SK-N-SH (cell line): ENCODE measurements at regions not wholly inside any gene's neighbourhood (a gene's known extent, or its start where the extent isn't known, plus 50 kb on each side); places are given as distances from the start of the nearest gene placed in this dataset.

Experiments used
- POLR2AphosphoS5 ChIP-seq: IDR thresholded peaks from 2 replicates; pipeline ENCODE4 v1.6.1; 2012; ENCODE audit warnings: low read depth, low read length
- SMC3 ChIP-seq: IDR thresholded peaks from 2 replicates; pipeline ENCODE4 v1.6.1; 2012; ENCODE audit warnings: low read depth, low read length, improper control_type of control experiment
- TCF12 ChIP-seq: IDR thresholded peaks from 2 replicates; pipeline ENCODE4 v1.4.0; 2012

GRCh38 chr6:71577766-71578165 lies 289.2 kb downstream of the OGFRL1 start:
- TF ChIP-seq SMC3 (no peak), POLR2AphosphoS5 (no peak), TCF12 (no peak)
